ENCODE measurements at regions not wholly inside any gene's neighbourhood (a gene's known extent, or its start where the extent isn't known, plus 50 kb on each side); places are given as distances from the start of the nearest gene placed in this dataset.
"Not testable (repeated sequence)": the region's sequence is repeated elsewhere in the genome, so short reads cannot be mapped to it uniquely, and the experiment has no call there.

DNA sequence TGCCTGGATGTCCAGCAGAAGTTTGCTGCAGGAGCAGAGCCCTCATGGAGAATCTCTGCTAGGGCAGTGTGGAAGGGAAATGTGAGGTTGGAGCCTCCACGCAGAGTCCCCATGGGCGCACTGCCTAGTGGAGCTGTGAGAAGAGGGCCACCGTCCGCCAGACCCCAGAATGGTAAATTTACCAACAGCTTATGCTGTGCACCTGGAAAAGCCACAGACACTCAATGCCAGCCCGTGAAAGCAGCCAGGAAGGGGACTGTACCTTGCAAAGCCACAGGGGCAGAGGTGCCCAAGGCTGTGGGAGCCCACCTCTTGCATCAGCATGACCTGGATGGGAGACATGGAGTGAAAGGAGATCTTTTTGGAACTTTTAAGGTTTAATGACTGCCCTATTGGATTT, 225.6 kb upstream of the RSPO3 start:
- H3K9ac ChIP-seq (ENCODE audit: low read length); BruUV-seq (replicated peaks); H2AFZ ChIP-seq (ENCODE audit: low read depth, low read length, poor library complexity, severe bottlenecking); RAD21 ChIA-PET (ENCODE audit: low non-redundant PET in 1 of 2, low total read pairs in 2 of 2, uncharacterized antibody in 2 of 2, unreplicated experiment in 2 of 2); H3K4me1 ChIP-seq (ENCODE audit: control insufficient read depth in 1 of 2, insufficient read depth in 2 of 2, low read length in 2 of 2); ATAC-seq; H3K9me2 ChIP-seq (ENCODE audit: insufficient read depth); H4K20me1 ChIP-seq (ENCODE audit: insufficient read depth); H3K27ac ChIP-seq (ENCODE audit: low read depth, low read length); H3K9me3 ChIP-seq (ENCODE audit: control insufficient read depth in 1 of 2, insufficient read depth in 1 of 2, low read depth in 1 of 2, low read length in 2 of 2); CTCF ChIA-PET; intact Hi-C loops (cut with micrococcal nuclease); H3K36me3 ChIP-seq (ENCODE audit: control insufficient read depth in 1 of 2, insufficient read depth in 2 of 2, low read length in 2 of 2); H3K79me2 ChIP-seq (ENCODE audit: insufficient read depth, low read length); H3K27me3 ChIP-seq (ENCODE audit: insufficient read depth, low read length); DNase-seq (ENCODE audit: low read depth, low spot score); H3K4me2 ChIP-seq (ENCODE audit: low read length); POLR2A ChIA-PET; H3K4me3 ChIP-seq (replicated peaks in 1 of 2; ENCODE audit: low read depth in 1 of 2, low read length in 2 of 2): not testable (repeated sequence)

DNA sequence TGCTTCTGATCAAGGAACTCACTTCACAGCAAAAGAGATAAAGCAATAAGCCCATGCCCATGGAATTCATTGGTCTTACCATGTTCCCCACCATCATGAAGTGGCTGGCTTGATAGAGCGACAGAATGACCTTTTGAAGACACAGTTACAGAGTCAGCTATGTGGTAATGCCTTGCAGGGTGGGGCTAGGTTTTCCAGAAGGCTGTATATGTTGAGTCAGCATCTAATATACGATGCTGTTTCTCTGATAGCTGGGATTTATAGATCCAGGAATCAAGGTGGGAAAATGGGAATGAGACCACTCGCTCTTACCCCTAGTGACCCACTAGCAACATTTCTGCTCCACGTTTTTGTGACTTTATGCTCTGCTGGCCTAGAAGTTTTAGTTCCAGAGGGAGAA, 220.7 kb upstream of the RSPO3 start:
- intact Hi-C loops (cut with micrococcal nuclease), result no loop called here
- Histone ChIP-seq H2AFZ (ENCODE audit: low read depth, low read length, poor library complexity, severe bottlenecking) (no peak overlapping the region), H3K9me2 (ENCODE audit: insufficient read depth) (no peaks in the 10 kb centered on the region), H3K9me3 (ENCODE audit: control insufficient read depth in 1 of 2, insufficient read depth in 1 of 2, low read depth in 1 of 2, low read length in 2 of 2) (no peaks in the 10 kb centered on the region), H3K4me2 (ENCODE audit: low read length) (no peak overlapping the region), H3K27me3 (ENCODE audit: insufficient read depth, low read length) (no peaks in the 10 kb centered on the region), H3K4me1 (ENCODE audit: control insufficient read depth in 1 of 2, insufficient read depth in 2 of 2, low read length in 2 of 2) (no peaks in the 10 kb centered on the region), H3K79me2 (ENCODE audit: insufficient read depth, low read length) (no peaks in the 10 kb centered on the region), H3K4me3 (replicated peaks in 1 of 2; ENCODE audit: low read depth in 1 of 2, low read length in 2 of 2) (no peak overlapping the region), H3K36me3 (ENCODE audit: control insufficient read depth in 1 of 2, insufficient read depth in 2 of 2, low read length in 2 of 2) (no peaks in the 10 kb centered on the region), H3K27ac (ENCODE audit: low read depth, low read length) (no peak overlapping the region), H3K9ac (ENCODE audit: low read length) (no peak overlapping the region), H4K20me1 (ENCODE audit: insufficient read depth) (no peaks in the 10 kb centered on the region)
- ChIA-PET POLR2A (no interaction called here), RAD21 (ENCODE audit: low non-redundant PET in 1 of 2, low total read pairs in 2 of 2, uncharacterized antibody in 2 of 2, unreplicated experiment in 2 of 2) (no interaction called here), CTCF (no interaction called here)
- ATAC-seq, result no peak
- no peak for DNase-seq (ENCODE audit: low read depth, low spot score)
- no TSS peak for BruUV-seq (replicated peaks)
- TF ChIP-seq, protein P1, sequence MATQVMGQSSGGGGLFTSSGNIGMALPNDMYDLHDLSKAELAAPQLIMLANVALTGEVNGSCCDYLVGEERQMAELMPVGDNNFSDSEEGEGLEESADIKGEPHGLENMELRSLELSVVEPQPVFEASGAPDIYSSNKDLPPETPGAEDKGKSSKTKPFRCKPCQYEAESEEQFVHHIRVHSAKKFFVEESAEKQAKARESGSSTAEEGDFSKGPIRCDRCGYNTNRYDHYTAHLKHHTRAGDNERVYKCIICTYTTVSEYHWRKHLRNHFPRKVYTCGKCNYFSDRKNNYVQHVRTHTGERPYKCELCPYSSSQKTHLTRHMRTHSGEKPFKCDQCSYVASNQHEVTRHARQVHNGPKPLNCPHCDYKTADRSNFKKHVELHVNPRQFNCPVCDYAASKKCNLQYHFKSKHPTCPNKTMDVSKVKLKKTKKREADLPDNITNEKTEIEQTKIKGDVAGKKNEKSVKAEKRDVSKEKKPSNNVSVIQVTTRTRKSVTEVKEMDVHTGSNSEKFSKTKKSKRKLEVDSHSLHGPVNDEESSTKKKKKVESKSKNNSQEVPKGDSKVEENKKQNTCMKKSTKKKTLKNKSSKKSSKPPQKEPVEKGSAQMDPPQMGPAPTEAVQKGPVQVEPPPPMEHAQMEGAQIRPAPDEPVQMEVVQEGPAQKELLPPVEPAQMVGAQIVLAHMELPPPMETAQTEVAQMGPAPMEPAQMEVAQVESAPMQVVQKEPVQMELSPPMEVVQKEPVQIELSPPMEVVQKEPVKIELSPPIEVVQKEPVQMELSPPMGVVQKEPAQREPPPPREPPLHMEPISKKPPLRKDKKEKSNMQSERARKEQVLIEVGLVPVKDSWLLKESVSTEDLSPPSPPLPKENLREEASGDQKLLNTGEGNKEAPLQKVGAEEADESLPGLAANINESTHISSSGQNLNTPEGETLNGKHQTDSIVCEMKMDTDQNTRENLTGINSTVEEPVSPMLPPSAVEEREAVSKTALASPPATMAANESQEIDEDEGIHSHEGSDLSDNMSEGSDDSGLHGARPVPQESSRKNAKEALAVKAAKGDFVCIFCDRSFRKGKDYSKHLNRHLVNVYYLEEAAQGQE (IDR thresholded peaks at IDR 0.05; ENCODE audit: low read depth), result no peak
- TF ChIP-seq JUND (IDR thresholded peaks at IDR 0.05) (no peak), FOSL1 (IDR thresholded peaks at IDR 0.05; ENCODE audit: low read depth) (no peak), CBX3 (IDR thresholded peaks at IDR 0.05; ENCODE audit: low read depth) (no peak), ELF1 (IDR thresholded peaks at IDR 0.05; ENCODE audit: borderline replicate concordance, low read depth) (no peak), SIN3A (IDR thresholded peaks at IDR 0.05; ENCODE audit: low read depth) (no peak), SRF (IDR thresholded peaks at IDR 0.05; ENCODE audit: low read depth) (no peak), POLR2AphosphoS5 (IDR thresholded peaks at IDR 0.05; ENCODE audit: low read depth, low read length) (no peak), ZNF274 (IDR thresholded peaks at IDR 0.05; ENCODE audit: low read depth, low read length) (no peak), CEBPB (IDR thresholded peaks at IDR 0.05; ENCODE audit: low read depth) (no peak), TCF7L2 (IDR thresholded peaks at IDR 0.05; ENCODE audit: borderline replicate concordance, extremely low read depth, insufficient read depth, insufficient read length) (no peak), EZH2phosphoT487 (IDR thresholded peaks at IDR 0.05; ENCODE audit: borderline replicate concordance) (no peak), ZFX (IDR thresholded peaks at IDR 0.05) (no peak)
- TF ChIP-seq, protein P2, sequence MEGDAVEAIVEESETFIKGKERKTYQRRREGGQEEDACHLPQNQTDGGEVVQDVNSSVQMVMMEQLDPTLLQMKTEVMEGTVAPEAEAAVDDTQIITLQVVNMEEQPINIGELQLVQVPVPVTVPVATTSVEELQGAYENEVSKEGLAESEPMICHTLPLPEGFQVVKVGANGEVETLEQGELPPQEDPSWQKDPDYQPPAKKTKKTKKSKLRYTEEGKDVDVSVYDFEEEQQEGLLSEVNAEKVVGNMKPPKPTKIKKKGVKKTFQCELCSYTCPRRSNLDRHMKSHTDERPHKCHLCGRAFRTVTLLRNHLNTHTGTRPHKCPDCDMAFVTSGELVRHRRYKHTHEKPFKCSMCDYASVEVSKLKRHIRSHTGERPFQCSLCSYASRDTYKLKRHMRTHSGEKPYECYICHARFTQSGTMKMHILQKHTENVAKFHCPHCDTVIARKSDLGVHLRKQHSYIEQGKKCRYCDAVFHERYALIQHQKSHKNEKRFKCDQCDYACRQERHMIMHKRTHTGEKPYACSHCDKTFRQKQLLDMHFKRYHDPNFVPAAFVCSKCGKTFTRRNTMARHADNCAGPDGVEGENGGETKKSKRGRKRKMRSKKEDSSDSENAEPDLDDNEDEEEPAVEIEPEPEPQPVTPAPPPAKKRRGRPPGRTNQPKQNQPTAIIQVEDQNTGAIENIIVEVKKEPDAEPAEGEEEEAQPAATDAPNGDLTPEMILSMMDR (IDR thresholded peaks at IDR 0.05 in 2 of 3, conservative IDR thresholded peaks at IDR 0.05 in 1 of 3; ENCODE audit: borderline replicate concordance in 1 of 3, insufficient read depth in 1 of 3, low read depth in 2 of 3, low read length in 2 of 3), result no peak
- TF ChIP-seq, protein P3, sequence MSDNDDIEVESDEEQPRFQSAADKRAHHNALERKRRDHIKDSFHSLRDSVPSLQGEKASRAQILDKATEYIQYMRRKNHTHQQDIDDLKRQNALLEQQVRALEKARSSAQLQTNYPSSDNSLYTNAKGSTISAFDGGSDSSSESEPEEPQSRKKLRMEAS (IDR thresholded peaks at IDR 0.05), result no peak
- TF ChIP-seq, protein P4, sequence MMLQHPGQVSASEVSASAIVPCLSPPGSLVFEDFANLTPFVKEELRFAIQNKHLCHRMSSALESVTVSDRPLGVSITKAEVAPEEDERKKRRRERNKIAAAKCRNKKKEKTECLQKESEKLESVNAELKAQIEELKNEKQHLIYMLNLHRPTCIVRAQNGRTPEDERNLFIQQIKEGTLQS (IDR thresholded peaks at IDR 0.05), result no peak
